ENCODE measurements at regions not wholly inside any gene's neighbourhood (a gene's known extent, or its start where the extent isn't known, plus 50 kb on each side); places are given as distances from the start of the nearest gene placed in this dataset.

DNA sequence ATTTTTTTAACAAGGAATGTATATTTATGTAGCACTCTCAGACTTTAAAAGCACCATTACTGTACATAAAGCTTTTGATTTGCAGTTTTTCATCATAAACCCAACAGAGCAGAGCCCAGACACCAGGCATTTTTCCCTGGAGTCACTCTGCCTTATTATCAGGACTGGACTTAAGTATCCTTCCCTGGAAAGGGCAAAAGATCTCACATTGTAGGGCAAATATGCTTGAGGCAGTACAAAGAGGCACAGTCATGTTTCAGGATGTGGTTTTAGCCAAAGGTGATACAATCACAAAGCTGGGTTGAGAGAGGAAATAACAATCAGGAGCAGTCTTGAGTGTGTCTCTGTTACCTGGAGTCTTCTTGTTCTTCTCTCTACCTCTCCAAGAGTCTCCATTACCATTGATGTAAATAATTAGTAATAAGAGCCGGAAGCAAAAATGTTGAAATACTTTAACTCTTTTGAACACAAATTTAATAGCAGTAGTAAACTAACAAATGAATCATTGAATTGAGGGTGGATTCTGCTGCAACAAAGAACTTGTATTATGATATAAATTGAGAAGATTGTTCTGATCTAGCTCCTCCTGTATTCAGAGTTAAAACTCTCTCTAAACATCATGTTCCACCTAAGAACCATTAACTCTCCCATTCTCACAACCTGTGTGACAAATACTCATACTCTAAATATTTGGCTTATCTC, 160.5 kb downstream of the LTN1 start:
- peak; percentile 29 for FAIRE-seq
- ChIA-PET POLR2A (interaction anchor here (0.6 kb wide), 1 partner anchor 277 kb away, joined by 3 read pairs; no protein-coding TSS in a partner anchor), CTCF (ENCODE audit: low intra/inter-chr PET ratio) (no interaction called here)
- peak in 2 of 4 experiments; percentile 15 to 25 for DNase-seq (ENCODE audit: extremely low read depth in 1 of 4, low spot score in 3 of 4)
- Histone ChIP-seq H3K4me2 (ENCODE audit: insufficient read depth, low read length) (no peak overlapping the region), H3K9me3 (replicated peaks; ENCODE audit: control insufficient read depth, insufficient read depth, low read depth, low read length) (no peaks in the 10 kb centered on the region), H3K79me2 (ENCODE audit: control insufficient read depth, insufficient read depth, low read length) (no peaks in the 10 kb centered on the region), H3K27me3 (ENCODE audit: control insufficient read depth in 2 of 2, insufficient read depth in 2 of 2, low read length in 2 of 2) (no peaks in the 10 kb centered on the region), H3K9me1 (ENCODE audit: control insufficient read depth, insufficient read depth, low read length) (no peaks in the 10 kb centered on the region), H3K9ac (ENCODE audit: insufficient read depth in 1 of 2, low read depth in 2 of 2, low read length in 2 of 2) (no peak overlapping the region), H3K4me3 (no peak overlapping the region), H3K4me1 (replicated peaks in 1 of 2; ENCODE audit: control insufficient read depth in 2 of 2, insufficient read depth in 2 of 2, low read length in 2 of 2) (peaks cover 0 to 15% of the 10 kb centered on the region in 2 experiments; a peak in 4 of 5 replicates), H2AFZ (ENCODE audit: low read depth, low read length) (no peak overlapping the region), H3K27ac (ENCODE audit: extremely low read depth, low read depth, low read length) (peak overlapping the region; percentile 31; the same call in 1 of the 3 replicates), H4K20me1 (replicated peaks; ENCODE audit: control insufficient read depth, insufficient read depth, low read length) (no peaks in the 10 kb centered on the region), H3K36me3 (ENCODE audit: control insufficient read depth, insufficient read depth, low read length) (no peaks in the 10 kb centered on the region)
- ATAC-seq: peak; percentile 82
- no TSS peak for BruUV-seq (replicated peaks)
- in situ Hi-C loops (cut with MboI): no loop called here
- WGBS (ENCODE audit: insufficient coverage, low coverage, missing lambda C conversion rate): 5% methylated on average over 1 of the region's 1 CpG
- intact Hi-C loops (cut with micrococcal nuclease): no loop called here
- TF ChIP-seq GTF2E2 (tag; IDR thresholded peaks at IDR 0.05) (no peak), CBX8 (IDR thresholded peaks at IDR 0.05; ENCODE audit: borderline replicate concordance, extremely low read depth, low read depth, low read length, poor library complexity, severe bottlenecking) (no peak), ZNF436 (CRISPR knock-in tag; IDR thresholded peaks at IDR 0.05) (no peak), SIN3A (IDR thresholded peaks at IDR 0.05; ENCODE audit: borderline replicate concordance in 2 of 2, control insufficient read depth in 1 of 2, low read depth in 2 of 2, low read length in 2 of 2) (no peak), ETS2 (tag; IDR thresholded peaks at IDR 0.05; ENCODE audit: borderline replicate concordance, poor library complexity, severe bottlenecking) (no peak), ETV1 (tag; conservative IDR thresholded peaks at IDR 0.05; ENCODE audit: low read depth) (peak; percentile 96), ARID2 (IDR thresholded peaks at IDR 0.05) (no peak), STAT5A (IDR thresholded peaks at IDR 0.05; ENCODE audit: borderline replicate concordance, low read length) (no peak), ZKSCAN1 (IDR thresholded peaks at IDR 0.05; ENCODE audit: low read depth, low read length) (no peak), FOSL1 (tag; conservative IDR thresholded peaks at IDR 0.05) (0 out of 2 replicates have a peak, but pooled peaks have one; percentile 21), SOX6 (IDR thresholded peaks at IDR 0.05) (peak; percentile 73), RNF2 (IDR thresholded peaks at IDR 0.05) (peak; percentile 58; the same call in 1 of the 2 replicates), NR3C1 (CRISPR knock-in tag; IDR thresholded peaks at IDR 0.05) (no peak)
- TF ChIP-seq, protein P1, sequence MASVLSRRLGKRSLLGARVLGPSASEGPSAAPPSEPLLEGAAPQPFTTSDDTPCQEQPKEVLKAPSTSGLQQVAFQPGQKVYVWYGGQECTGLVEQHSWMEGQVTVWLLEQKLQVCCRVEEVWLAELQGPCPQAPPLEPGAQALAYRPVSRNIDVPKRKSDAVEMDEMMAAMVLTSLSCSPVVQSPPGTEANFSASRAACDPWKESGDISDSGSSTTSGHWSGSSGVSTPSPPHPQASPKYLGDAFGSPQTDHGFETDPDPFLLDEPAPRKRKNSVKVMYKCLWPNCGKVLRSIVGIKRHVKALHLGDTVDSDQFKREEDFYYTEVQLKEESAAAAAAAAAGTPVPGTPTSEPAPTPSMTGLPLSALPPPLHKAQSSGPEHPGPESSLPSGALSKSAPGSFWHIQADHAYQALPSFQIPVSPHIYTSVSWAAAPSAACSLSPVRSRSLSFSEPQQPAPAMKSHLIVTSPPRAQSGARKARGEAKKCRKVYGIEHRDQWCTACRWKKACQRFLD (CRISPR knock-in tag; IDR thresholded peaks at IDR 0.05): 0 out of 2 replicates have a peak, but pooled peaks have one; percentile 35
- TF ChIP-seq, protein P2, sequence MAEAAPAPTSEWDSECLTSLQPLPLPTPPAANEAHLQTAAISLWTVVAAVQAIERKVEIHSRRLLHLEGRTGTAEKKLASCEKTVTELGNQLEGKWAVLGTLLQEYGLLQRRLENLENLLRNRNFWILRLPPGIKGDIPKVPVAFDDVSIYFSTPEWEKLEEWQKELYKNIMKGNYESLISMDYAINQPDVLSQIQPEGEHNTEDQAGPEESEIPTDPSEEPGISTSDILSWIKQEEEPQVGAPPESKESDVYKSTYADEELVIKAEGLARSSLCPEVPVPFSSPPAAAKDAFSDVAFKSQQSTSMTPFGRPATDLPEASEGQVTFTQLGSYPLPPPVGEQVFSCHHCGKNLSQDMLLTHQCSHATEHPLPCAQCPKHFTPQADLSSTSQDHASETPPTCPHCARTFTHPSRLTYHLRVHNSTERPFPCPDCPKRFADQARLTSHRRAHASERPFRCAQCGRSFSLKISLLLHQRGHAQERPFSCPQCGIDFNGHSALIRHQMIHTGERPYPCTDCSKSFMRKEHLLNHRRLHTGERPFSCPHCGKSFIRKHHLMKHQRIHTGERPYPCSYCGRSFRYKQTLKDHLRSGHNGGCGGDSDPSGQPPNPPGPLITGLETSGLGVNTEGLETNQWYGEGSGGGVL (CRISPR knock-in tag; IDR thresholded peaks at IDR 0.05): no peak
- TF ChIP-seq, protein P3, sequence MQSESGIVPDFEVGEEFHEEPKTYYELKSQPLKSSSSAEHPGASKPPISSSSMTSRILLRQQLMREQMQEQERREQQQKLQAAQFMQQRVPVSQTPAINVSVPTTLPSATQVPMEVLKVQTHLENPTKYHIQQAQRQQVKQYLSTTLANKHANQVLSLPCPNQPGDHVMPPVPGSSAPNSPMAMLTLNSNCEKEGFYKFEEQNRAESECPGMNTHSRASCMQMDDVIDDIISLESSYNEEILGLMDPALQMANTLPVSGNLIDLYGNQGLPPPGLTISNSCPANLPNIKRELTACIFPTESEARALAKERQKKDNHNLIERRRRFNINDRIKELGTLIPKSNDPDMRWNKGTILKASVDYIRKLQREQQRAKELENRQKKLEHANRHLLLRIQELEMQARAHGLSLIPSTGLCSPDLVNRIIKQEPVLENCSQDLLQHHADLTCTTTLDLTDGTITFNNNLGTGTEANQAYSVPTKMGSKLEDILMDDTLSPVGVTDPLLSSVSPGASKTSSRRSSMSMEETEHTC (IDR thresholded peaks at IDR 0.05): no peak
